ENCODE measurements at regions not wholly inside any gene's neighbourhood (a gene's known extent, or its start where the extent isn't known, plus 50 kb on each side); places are given as distances from the start of the nearest gene placed in this dataset.

- intact Hi-C loops (cut with DNase I; ENCODE audit: low total_unique reads), result no loop called here
- WGBS, 2 donors, result 81 to 87% methylated on average over 9 of the region's 9 CpGs
- DNase-seq (ENCODE audit: low spot score in 2 of 2), result no peak
- TF ChIP-seq POLR2A (IDR thresholded peaks at IDR 0.05) (no peak), CTCF (IDR thresholded peaks at IDR 0.05) (no peak)
- H3K4me3 ChIP-seq (ENCODE audit: low read depth, poor library complexity, severe bottlenecking), result no peak overlapping the region
Observed at GRCh38 chr3:193942516-193943055, 193.4 kb upstream of the HES1 start.

GRCh38 chr3:193943200-193943599 lies 192.7 kb upstream of the HES1 start:
- DNase-seq (ENCODE audit: low spot score in 2 of 2), result peak in 1 of 2 donors; percentile 85
- no peak overlapping the region for H3K4me3 ChIP-seq (ENCODE audit: low read depth, poor library complexity, severe bottlenecking)
- TF ChIP-seq CTCF (IDR thresholded peaks at IDR 0.05), result no peak
- no peak for TF ChIP-seq POLR2A (IDR thresholded peaks at IDR 0.05)
- intact Hi-C loops (cut with DNase I; ENCODE audit: low total_unique reads), result no loop called here
- WGBS, 2 donors, result 84% methylated on average over 11 to 13 of the region's 13 CpGs

GRCh38 chr3:193943851-193944517 lies 192.0 kb upstream of the HES1 start:
- H3K4me3 ChIP-seq (ENCODE audit: low read depth, poor library complexity, severe bottlenecking), result no peak overlapping the region
- DNase-seq (ENCODE audit: low spot score in 2 of 2), result no peak
- WGBS, 2 donors, result 92 to 94% methylated on average over 18 of the region's 18 CpGs
- intact Hi-C loops (cut with DNase I; ENCODE audit: low total_unique reads), result no loop called here
- TF ChIP-seq CTCF (IDR thresholded peaks at IDR 0.05) (no peak), POLR2A (IDR thresholded peaks at IDR 0.05) (no peak)

- DNase-seq (ENCODE audit: low spot score in 2 of 2), result no peak
- intact Hi-C loops (cut with DNase I; ENCODE audit: low total_unique reads), result no loop called here
- H3K4me3 ChIP-seq (ENCODE audit: low read depth, poor library complexity, severe bottlenecking), result no peak overlapping the region
- 56 to 64% methylated on average over 7 of the region's 7 CpGs for WGBS, 2 donors
- TF ChIP-seq CTCF (IDR thresholded peaks at IDR 0.05), result no peak
- no peak for TF ChIP-seq POLR2A (IDR thresholded peaks at IDR 0.05)
Observed at GRCh38 chr3:193944518-193944884, 191.4 kb upstream of the HES1 start.

GRCh38 chr3:193945143-193945542 lies 190.8 kb upstream of the HES1 start:
- TF ChIP-seq CTCF (IDR thresholded peaks at IDR 0.05), result no peak
- TF ChIP-seq POLR2A (IDR thresholded peaks at IDR 0.05), result no peak
- H3K4me3 ChIP-seq (ENCODE audit: low read depth, poor library complexity, severe bottlenecking), result no peak overlapping the region
- intact Hi-C loops (cut with DNase I; ENCODE audit: low total_unique reads), result no loop called here
- WGBS, 2 donors, result 82 to 83% methylated on average over 5 of the region's 5 CpGs
- DNase-seq (ENCODE audit: low spot score in 2 of 2), result no peak

- WGBS, 2 donors, result 52 to 68% methylated on average over 5 of the region's 5 CpGs
- TF ChIP-seq POLR2A (IDR thresholded peaks at IDR 0.05) (no peak), CTCF (IDR thresholded peaks at IDR 0.05) (no peak)
- intact Hi-C loops (cut with DNase I; ENCODE audit: low total_unique reads), result no loop called here
- no peak for DNase-seq (ENCODE audit: low spot score in 2 of 2)
- H3K4me3 ChIP-seq (ENCODE audit: low read depth, poor library complexity, severe bottlenecking), result no peak overlapping the region
Observed at GRCh38 chr3:193946945-193947344, 189.0 kb upstream of the HES1 start.

Measured in lower leg skin (tissue), 4 donors.